ENCODE measurements at regions not wholly inside any gene's neighbourhood (a gene's known extent, or its start where the extent isn't known, plus 50 kb on each side); places are given as distances from the start of the nearest gene placed in this dataset.
"Not testable (repeated sequence)": the region's sequence is repeated elsewhere in the genome, so short reads cannot be mapped to it uniquely, and the experiment has no call there.

- no peak for DNase-seq
Observed at GRCh38 chr20:51154708-51155690, 132.1 kb upstream of the KCNG1 start.

- DNase-seq = no peak
Observed at GRCh38 chr20:51153867-51154707, 131.2 kb upstream of the KCNG1 start.

- no peak for DNase-seq
Observed at GRCh38 chr20:51148941-51149340, 126.0 kb upstream of the KCNG1 start.

- no peak for DNase-seq
Observed at GRCh38 chr20:51144476-51144875, 121.6 kb upstream of the KCNG1 start.

- DNase-seq = no peak
Observed at GRCh38 chr20:51143652-51144051, 120.7 kb upstream of the KCNG1 start.

GRCh38 chr20:51142448-51142847, 119.5 kb upstream of the KCNG1 start:
- no peak for DNase-seq

GRCh38 chr20:51140671-51141070, 117.8 kb upstream of the KCNG1 start:
- no peak for DNase-seq

GRCh38 chr20:51139891-51140290, 117.0 kb upstream of the KCNG1 start:
- no peak for DNase-seq

GRCh38 chr20:51138576-51138975, 115.7 kb upstream of the KCNG1 start:
- no peak for DNase-seq

GRCh38 chr20:51137461-51137860, 114.6 kb upstream of the KCNG1 start:
- no peak for DNase-seq

- no peak for DNase-seq
Observed at GRCh38 chr20:51135926-51136715, 113.2 kb upstream of the KCNG1 start.

- no peak for DNase-seq
Observed at GRCh38 chr20:51134405-51134804, 111.5 kb upstream of the KCNG1 start.

- DNase-seq = no peak
Observed at GRCh38 chr20:51132279-51132678, 109.4 kb upstream of the KCNG1 start.

GRCh38 chr20:51131811-51132210, 108.9 kb upstream of the KCNG1 start:
- DNase-seq = no peak

- no peak for DNase-seq
Observed at GRCh38 chr20:51129147-51129776, 106.4 kb upstream of the KCNG1 start.

GRCh38 chr20:51128198-51128597, 105.3 kb upstream of the KCNG1 start:
- no peak for DNase-seq

GRCh38 chr20:51127713-51128112, 104.8 kb upstream of the KCNG1 start:
- no peak for DNase-seq

- DNase-seq = no peak
Observed at GRCh38 chr20:51126337-51126736, 103.4 kb upstream of the KCNG1 start.

GRCh38 chr20:51125780-51126179, 102.9 kb upstream of the KCNG1 start:
- no peak for DNase-seq

GRCh38 chr20:51125105-51125504, 102.2 kb upstream of the KCNG1 start:
- no peak for DNase-seq

GRCh38 chr20:51123887-51124286, 101.0 kb upstream of the KCNG1 start:
- DNase-seq = not testable (repeated sequence)

- DNase-seq = no peak
Observed at GRCh38 chr20:51122931-51123658, 100.2 kb upstream of the KCNG1 start.
